Suprapubic skin (tissue), 3 donors: ENCODE measurements at regions not wholly inside any gene's neighbourhood (a gene's known extent, or its start where the extent isn't known, plus 50 kb on each side); places are given as distances from the start of the nearest gene placed in this dataset.

Experiments used
- CTCF ChIP-seq, 2 donors: fragments of 200-600 bp in 1 of 2; fragments of 450-650 bp in 1 of 2; sonication (generic) in 1 of 2; IDR thresholded peaks; one replicate each; pipeline ENCODE4 v1.5.1; 2016 to 2019; ENCODE audit warnings: antibody characterized with exemption in 2 of 2, mild to moderate bottlenecking in 1 of 2, moderate library complexity in 1 of 2
- POLR2A ChIP-seq, 2 donors: fragments of 450-650 bp; IDR thresholded peaks; one replicate each; pipeline ENCODE4 v1.6.1; 2017; ENCODE audit warnings: antibody characterized with exemption in 2 of 2, mild to moderate bottlenecking in 2 of 2, moderate library complexity in 2 of 2

GRCh38 chr5:113800686-113801085 is 287.2 kb downstream of the YTHDC2 start:
- TF ChIP-seq POLR2A (IDR thresholded peaks at IDR 0.05): no peak
- TF ChIP-seq CTCF (IDR thresholded peaks at IDR 0.05): no peak
